GM21526 (cell line): ENCODE measurements at regions not wholly inside any gene's neighbourhood (a gene's known extent, or its start where the extent isn't known, plus 50 kb on each side); places are given as distances from the start of the nearest gene placed in this dataset.

ENCODE experiments used
- ATAC-seq: cut with Tn5 transposase; IDR thresholded peaks from one replicate; pipeline ENCODE4 v1.9.1; 2021; ENCODE audit warnings: moderate library complexity; ENCODE audit not compliant: unreplicated experiment, low FRiP score

DNA sequence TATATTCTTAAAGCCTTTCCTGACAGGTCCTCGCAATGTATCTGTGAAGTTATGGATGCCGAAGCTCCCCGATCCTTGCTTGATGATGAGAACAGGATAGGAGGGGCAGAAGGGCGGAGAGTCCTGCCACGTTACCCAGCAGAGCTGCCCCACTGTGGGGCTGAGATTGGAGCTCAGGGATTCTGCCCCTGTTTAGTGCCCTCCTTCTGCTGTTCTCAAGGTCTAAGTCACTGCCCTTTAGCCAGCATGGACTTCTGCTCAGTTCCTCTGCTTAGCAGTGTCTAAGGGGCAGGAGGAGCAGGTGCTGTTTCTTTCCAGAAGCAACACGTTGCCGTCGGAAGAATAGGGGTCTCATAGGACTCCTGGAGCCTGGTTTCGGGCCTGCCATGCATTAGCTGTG lies 164.2 kb upstream of the B3GAT1 start:
- ATAC-seq, result no peak

GRCh38 chr11:134575504-134576230 lies 163.6 kb upstream of the B3GAT1 start:
- no peak for ATAC-seq

GRCh38 chr11:134574947-134575346 lies 162.9 kb upstream of the B3GAT1 start:
- ATAC-seq, result no peak

GRCh38 chr11:134574425-134574824 lies 162.4 kb upstream of the B3GAT1 start:
- ATAC-seq, result no peak

DNA sequence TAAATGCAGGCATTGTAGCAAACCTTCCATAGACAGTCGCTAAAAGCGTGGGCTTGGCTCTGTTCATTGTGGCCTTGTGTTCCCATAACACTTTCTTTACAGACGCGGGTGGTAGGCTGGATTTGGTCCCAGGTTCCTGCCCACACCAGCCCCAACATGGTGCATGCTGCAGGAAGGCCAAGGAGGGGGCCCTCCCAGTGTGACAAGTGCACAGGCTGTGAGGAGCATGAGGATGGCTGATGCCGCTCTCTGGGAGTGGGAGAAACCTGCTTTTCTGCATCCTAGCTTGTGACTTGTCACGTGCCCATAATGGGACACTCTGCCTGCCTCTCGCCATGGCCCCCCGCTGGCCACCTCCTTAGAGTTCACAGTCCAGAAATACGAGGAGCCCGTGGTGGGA lies 161.8 kb upstream of the B3GAT1 start:
- no peak for ATAC-seq

- no peak for ATAC-seq
These were observed 161.0 kb upstream of the B3GAT1 start for GRCh38 chr11:134572741-134573675.

DNA sequence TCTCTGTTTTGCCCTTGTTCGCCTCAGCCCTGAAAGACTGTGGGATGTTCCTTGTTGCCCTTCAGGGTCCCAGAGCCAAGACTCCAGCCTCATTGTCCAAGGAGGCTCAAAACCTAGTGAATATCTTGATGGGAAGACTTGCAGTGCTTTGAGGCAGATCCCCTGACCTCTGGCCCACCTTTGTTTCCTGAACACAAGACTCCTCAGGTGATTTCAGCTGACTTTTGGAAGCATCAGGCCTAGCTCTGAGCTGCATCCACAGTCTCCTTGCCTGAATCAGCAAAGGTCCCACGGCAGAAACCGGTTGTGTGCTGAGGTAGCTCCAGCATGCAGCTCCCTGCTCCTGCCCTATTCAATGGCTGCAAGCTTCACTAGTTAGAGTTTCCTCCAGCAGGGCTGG lies 159.3 kb upstream of the B3GAT1 start:
- no peak for ATAC-seq

DNA sequence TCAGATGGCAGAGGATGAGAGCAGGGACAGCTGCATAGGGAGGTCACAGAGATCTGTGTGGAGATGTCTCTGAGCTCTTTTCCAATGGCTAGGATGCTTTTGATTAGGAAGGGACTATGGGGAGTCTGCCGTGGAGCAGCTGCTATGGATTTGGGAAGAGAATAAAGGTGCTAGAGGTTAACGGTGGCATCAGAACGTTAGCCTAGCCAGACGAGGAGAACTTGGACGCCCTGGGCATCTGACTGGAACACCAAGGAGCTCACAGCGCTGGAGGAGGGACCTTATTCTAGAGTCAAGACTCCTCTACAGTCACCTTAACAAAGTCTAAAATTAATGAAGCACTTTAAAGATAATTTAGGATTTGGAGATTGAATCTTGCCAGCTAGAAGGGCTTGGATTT lies 157.2 kb upstream of the B3GAT1 start:
- ATAC-seq, result no peak

- no peak for ATAC-seq
These were observed 154.3 kb upstream of the B3GAT1 start for GRCh38 chr11:134566311-134566710.

GRCh38 chr11:134565343-134565891 lies 153.4 kb upstream of the B3GAT1 start:
- ATAC-seq, result no peak

- ATAC-seq, result no peak
These were observed 152.6 kb upstream of the B3GAT1 start for GRCh38 chr11:134564472-134565200.

- no peak for ATAC-seq
These were observed 151.0 kb upstream of the B3GAT1 start for GRCh38 chr11:134562941-134563471.

DNA sequence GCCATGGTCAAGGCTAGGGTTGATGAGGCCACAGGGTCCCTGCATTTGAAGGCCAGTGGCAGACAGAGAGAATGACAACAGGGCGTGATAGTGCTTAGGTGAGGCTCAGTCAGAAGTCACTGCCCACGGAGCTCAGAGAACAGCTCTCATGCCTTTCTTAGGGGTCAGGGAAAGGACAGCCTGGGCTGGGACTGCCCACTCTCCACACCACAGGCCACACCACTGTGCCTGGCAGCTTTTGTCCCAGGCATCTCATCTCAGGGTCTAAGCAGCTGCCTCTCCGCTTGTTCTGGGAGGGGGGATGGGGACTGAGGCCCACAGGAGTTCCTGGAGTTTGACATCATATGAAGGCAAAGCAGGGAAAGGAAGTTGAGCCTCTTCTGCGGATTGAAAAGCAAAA lies 150.2 kb upstream of the B3GAT1 start:
- ATAC-seq, result no peak

DNA sequence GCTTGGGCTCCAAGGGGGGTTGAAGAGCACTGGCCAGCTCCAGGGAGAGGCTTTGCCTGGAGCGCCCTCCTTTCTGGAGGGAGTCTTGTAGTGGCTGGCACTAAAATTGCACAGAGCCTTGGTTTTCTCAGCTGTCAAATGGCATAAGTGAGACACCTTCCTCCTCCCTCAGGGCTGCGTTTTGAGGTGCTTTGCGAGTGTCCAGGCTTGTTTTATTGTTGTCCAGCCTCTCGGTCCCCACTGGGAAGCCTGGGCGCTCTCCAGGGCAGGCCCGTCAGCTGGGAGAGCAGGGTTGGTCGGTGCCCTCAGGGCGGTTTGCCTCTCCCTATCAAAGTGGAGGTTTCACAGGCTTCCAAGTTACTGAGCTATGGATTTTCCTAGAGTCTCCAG lies 149.3 kb upstream of the B3GAT1 start:
- no peak for ATAC-seq

DNA sequence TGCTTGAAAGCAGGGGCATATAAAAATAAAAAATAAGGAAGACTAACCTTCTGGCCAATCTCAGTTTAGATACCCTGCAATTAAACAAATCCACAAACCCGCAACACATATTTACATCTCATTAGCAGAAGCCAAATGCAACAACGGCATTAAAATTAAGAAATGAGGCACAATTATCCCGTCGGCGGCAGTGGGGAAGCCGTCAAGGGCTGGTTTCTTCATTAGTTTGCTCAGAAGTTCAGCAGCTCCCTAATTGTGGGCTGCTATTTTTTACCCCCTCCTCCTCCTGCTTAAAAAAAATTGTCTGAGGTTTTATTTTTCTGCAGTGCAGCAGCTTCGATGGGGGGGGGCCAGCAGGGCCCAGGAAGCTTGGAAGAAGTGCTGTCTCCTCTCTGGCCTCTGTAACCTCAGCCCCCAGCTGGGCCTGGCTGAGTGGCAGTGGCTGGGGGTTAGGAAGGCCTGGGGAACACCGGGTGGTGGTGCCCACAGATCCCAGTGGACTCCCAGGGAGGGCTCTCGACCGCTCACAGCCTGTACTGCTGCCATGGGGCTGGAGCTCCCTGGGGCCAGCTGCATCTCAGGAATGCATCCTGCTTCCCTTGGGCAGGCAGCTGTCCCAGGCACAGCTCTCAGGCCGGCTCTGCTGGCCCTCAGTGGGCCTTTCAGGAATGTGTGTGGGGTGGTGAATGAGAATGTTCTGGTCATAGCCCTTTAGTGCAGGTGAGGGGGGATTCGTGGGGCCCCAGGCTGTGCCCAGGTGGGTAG lies 148.7 kb upstream of the B3GAT1 start:
- ATAC-seq, result no peak

DNA sequence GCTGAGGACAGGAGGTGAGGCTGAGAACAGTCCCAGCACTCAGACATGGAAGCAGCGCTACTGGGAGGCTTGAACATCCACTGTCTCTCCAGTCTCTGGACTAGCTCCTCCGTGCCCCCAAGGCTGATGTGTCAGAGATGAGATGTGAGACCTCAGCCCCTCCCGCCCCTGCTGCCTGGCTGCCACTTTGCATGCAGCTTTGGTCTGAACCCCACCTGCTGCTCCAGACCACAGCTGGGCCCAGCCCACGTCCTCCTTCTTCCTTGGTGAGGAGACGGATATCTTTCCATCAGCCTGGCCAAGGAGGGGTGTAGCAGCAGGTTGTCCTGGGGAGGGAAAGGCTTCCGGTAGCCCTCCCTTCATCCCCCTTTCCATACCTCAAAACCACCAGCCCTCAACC lies 148.0 kb upstream of the B3GAT1 start:
- ATAC-seq, result no peak

GRCh38 chr11:134559602-134559962 lies 147.5 kb upstream of the B3GAT1 start:
- no peak for ATAC-seq

DNA sequence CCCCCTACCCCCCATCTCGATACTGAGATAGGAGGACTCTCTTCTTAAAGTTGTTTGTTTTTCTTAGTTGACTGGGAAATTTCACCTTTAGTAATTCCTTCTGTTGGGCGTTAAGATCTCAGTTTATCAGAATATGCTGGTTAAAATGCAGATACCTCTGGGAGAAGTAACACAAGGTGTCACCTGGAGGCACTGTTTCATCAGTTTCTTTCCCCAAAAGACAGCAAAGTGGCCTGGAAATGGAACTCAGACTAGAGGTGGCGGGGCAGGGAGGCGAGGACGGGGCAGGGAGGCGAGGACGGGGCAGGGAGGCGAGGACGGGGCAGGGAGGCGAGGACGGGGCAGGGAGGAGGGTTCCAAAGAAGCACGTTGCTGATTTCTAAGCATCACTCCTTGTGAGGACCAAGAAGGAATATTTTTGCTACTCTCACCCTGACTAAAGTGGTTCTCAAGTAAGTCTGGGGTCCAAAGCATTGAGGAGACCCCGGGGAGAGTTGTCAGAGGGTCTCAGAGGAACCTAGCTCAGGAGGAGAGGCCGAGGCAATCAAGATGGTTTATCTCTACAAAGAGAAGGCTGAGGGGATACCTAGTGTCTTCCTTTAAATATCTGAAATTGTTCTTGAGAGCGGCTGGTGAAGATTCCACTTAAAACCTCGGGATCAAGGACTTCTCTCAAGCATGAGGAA lies 147.0 kb upstream of the B3GAT1 start:
- ATAC-seq, result no peak

DNA sequence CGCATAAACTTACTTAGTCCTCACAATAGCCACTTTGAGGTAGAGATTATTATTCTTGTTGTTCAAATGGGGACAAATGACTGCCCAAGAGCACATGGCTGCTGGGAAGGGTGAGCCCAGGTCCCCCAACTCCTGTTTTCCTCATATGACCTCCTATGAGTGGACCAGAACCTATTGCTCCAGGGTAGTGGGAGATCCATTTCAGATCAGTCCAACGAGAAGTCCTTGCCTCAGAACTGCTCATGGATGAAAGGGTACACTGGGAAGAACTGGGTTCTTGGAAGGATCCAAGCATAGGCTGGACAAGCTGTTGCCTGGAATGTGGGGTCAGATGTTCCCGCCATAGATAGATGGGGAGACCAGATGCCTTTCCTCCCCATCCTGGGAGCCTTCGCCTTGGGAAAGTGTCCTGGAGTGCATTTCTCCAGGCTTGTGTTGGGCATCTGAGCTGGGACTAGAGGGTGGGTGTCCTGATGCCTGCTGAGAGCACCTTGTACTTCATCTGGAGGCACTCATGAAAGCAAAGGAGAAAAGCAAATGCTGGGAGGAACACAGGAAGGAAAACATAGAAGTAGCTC lies 146.3 kb upstream of the B3GAT1 start:
- no peak for ATAC-seq
